Vagina (tissue), 2 donors: ENCODE measurements at regions not wholly inside any gene's neighbourhood (a gene's known extent, or its start where the extent isn't known, plus 50 kb on each side); places are given as distances from the start of the nearest gene placed in this dataset.

ENCODE experiments used
- DNase-seq, 2 donors: peaks; one replicate each; pipeline ENCODE4 v3.0.0-alpha.2; 2017; ENCODE audit errors: extremely low spot score in 2 of 2
- H3K27ac ChIP-seq: fragments of 200-600 bp; sonication (generic); one replicate; pipeline ENCODE4 v1.5.1; 2019
- H3K27me3 ChIP-seq: fragments of 200-600 bp; sonication (generic); one replicate; pipeline ENCODE4 v1.5.1; 2019
- H3K36me3 ChIP-seq, 2 donors: fragments of 200-600 bp; sonication (generic); one replicate each; pipeline ENCODE4 v1.5.1; 2017 to 2019
- H3K4me1 ChIP-seq: fragments of 200-600 bp; sonication (generic); one replicate; pipeline ENCODE4 v1.5.1; 2019
- H3K4me3 ChIP-seq, 2 donors: fragments of 200-600 bp; sonication (generic); 1 replicate in 1 of 2; 2 replicates in 1 of 2; pipeline ENCODE4 v1.5.1; 2016 to 2019
- H3K9me3 ChIP-seq: fragments of 200-600 bp; sonication (generic); one replicate; pipeline ENCODE4 v1.5.1; 2019
- POLR2A ChIP-seq, 2 donors: fragments of 450-650 bp; IDR thresholded peaks; one replicate each; pipeline ENCODE4 v1.6.1; 2017; ENCODE audit warnings: antibody characterized with exemption in 2 of 2, mild to moderate bottlenecking in 2 of 2, moderate library complexity in 2 of 2
- POLR2AphosphoS5 ChIP-seq, 2 donors: sonication (generic); formaldehyde crosslinking; IDR thresholded peaks; one replicate each; pipeline ENCODE4 v1.9.0; 2017; ENCODE audit warnings: antibody characterized with exemption in 2 of 2, mild to moderate bottlenecking in 2 of 2, low read depth in 1 of 2; ENCODE audit not compliant: insufficient read depth in 1 of 2
- intact Hi-C: fragments of 100-400 bp; cut with DNase I; formaldehyde crosslinking; loops from one replicate; pipeline ENCODE4 v1.15.1; 2023
- TF ChIP-seq, protein P1 (sequence below), 3 experiments: fragments of 450-650 bp in 2 of 3; fragments of 200-600 bp in 1 of 3; sonication (generic) in 1 of 3; IDR thresholded peaks; one replicate each; pipeline ENCODE4 v1.5.1; 2017 to 2019; ENCODE audit warnings: antibody characterized with exemption in 3 of 3, mild to moderate bottlenecking in 2 of 3, moderate library complexity in 2 of 3

DNA sequence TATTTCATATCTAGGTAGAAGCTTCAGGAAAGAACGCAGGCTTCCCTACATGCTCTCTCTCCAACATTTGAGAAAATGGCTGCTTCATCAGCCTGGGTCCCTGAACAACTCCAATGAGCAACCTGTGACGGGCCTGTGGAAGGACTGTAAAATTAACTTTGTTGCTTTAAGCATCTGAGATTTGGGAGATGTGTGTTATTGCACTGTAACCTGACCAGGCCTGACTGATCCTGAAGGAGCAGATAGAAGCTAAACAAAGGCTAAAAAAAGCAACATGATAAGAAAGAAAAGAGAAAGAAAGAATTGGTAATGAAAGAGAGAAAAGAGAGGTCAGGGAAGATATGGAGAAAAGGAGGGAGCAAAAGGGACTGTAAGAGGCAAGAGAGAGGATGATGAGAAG is 77.1 kb upstream of the MBNL2 start:
- Histone ChIP-seq H3K9me3 (no peaks in the 10 kb centered on the region), H3K27me3 (no peaks in the 10 kb centered on the region), H3K4me1 (peaks cover 26% of the 10 kb centered on the region), H3K27ac (no peak overlapping the region), H3K4me3 (no peak overlapping the region), H3K36me3 (no peaks in the 10 kb centered on the region)
- TF ChIP-seq POLR2AphosphoS5 (IDR thresholded peaks at IDR 0.05; ENCODE audit: insufficient read depth in 1 of 2, low read depth in 1 of 2): no peak
- TF ChIP-seq, protein P1, sequence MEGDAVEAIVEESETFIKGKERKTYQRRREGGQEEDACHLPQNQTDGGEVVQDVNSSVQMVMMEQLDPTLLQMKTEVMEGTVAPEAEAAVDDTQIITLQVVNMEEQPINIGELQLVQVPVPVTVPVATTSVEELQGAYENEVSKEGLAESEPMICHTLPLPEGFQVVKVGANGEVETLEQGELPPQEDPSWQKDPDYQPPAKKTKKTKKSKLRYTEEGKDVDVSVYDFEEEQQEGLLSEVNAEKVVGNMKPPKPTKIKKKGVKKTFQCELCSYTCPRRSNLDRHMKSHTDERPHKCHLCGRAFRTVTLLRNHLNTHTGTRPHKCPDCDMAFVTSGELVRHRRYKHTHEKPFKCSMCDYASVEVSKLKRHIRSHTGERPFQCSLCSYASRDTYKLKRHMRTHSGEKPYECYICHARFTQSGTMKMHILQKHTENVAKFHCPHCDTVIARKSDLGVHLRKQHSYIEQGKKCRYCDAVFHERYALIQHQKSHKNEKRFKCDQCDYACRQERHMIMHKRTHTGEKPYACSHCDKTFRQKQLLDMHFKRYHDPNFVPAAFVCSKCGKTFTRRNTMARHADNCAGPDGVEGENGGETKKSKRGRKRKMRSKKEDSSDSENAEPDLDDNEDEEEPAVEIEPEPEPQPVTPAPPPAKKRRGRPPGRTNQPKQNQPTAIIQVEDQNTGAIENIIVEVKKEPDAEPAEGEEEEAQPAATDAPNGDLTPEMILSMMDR (IDR thresholded peaks at IDR 0.05): no peak
- TF ChIP-seq POLR2A (IDR thresholded peaks at IDR 0.05): no peak
- DNase-seq: no peak
- intact Hi-C loops: no loop called here

DNA sequence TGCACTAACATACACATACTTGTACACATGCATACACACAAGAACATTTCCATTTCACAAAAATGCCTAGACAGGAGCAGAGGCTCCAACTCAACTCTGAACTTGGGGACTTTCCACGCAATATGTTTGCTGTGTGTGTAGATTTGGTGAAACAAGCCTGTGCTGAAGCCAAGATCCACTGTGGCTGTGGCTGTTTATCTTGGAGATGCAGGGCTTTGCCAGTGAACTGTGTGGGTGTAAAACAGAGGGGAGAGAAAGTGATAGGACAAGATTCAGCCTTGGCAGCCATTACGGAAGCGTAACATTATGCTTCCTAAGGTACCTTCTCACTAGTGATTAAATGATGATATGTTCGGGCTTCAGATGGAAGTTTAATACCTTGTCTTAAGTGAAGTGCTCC is 73.2 kb upstream of the MBNL2 start:
- no peaks in the 10 kb centered on the region for H3K4me1 ChIP-seq
- DNase-seq: no peak
- intact Hi-C loops: no loop called here
- no peak for TF ChIP-seq POLR2AphosphoS5 (IDR thresholded peaks at IDR 0.05; ENCODE audit: insufficient read depth in 1 of 2, low read depth in 1 of 2)
- no peak for TF ChIP-seq POLR2A (IDR thresholded peaks at IDR 0.05)
- TF ChIP-seq, protein P1 (IDR thresholded peaks at IDR 0.05): no peak
- no peaks in the 10 kb centered on the region for H3K36me3 ChIP-seq
- no peak overlapping the region for H3K4me3 ChIP-seq
- no peaks in the 10 kb centered on the region for H3K27me3 ChIP-seq
- H3K9me3 ChIP-seq: no peaks in the 10 kb centered on the region
- H3K27ac ChIP-seq: no peak overlapping the region

DNA sequence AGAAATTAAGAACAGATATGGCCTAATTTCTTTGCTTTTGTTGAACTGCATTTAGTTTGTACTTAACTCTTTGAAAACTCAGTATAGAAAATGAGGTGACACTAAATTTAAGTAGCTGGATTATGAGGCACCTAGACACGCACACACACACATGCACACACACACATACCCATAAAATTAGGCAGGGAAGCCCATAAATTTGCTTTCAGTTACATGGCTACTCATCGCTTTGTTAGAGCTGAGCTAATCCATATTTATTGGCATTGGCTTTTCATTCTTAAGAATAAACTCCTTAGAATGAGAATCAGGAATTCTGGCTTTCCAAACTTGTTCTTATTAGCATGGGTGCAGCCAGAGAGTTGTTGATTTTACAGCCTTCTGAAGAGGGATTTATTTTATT is 61.7 kb upstream of the MBNL2 start:
- no peaks in the 10 kb centered on the region for H3K4me1 ChIP-seq
- H3K36me3 ChIP-seq: no peaks in the 10 kb centered on the region
- DNase-seq: no peak
- H3K27me3 ChIP-seq: no peaks in the 10 kb centered on the region
- TF ChIP-seq, protein P1 (IDR thresholded peaks at IDR 0.05): no peak
- TF ChIP-seq POLR2A (IDR thresholded peaks at IDR 0.05) (no peak), POLR2AphosphoS5 (IDR thresholded peaks at IDR 0.05; ENCODE audit: insufficient read depth in 1 of 2, low read depth in 1 of 2) (no peak)
- intact Hi-C loops: no loop called here
- no peak overlapping the region for H3K27ac ChIP-seq
- no peaks in the 10 kb centered on the region for H3K9me3 ChIP-seq
- no peak overlapping the region for H3K4me3 ChIP-seq

DNA sequence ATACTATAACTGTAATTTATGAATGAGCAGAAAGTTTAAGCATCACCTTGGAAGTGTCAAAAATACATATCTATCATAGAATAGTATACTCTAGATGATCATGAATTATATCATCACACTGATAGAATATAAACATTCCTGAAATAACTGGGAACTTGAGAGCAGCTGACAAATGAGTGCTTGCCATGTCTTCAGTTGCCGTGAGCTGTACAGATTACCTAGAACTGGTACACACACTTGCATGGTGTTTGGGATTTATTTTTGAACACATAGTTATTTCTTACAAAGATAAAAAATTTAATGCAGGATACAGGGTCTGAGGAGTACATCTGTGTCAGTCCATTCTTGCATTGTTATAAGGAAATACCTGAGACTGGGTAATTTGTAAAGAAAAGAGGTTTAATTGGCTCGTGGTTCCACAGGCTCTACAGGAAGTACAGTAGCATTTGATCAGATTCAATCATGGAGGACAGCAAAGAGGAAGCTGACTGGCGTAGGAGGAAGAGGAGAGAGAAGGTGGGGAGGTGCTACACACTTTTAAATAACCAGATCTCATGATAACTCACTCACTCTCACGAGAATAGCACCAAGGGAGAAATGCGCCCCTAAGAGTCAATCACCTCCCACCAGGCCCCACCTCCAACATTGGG is 60.4 kb upstream of the MBNL2 start:
- Histone ChIP-seq H3K9me3 (no peaks in the 10 kb centered on the region), H3K4me1 (no peaks in the 10 kb centered on the region), H3K27ac (no peak overlapping the region), H3K4me3 (no peak overlapping the region), H3K27me3 (no peaks in the 10 kb centered on the region), H3K36me3 (no peaks in the 10 kb centered on the region)
- DNase-seq: no peak
- intact Hi-C loops: no loop called here
- TF ChIP-seq, protein P1 (IDR thresholded peaks at IDR 0.05): no peak
- no peak for TF ChIP-seq POLR2A (IDR thresholded peaks at IDR 0.05)
- no peak for TF ChIP-seq POLR2AphosphoS5 (IDR thresholded peaks at IDR 0.05; ENCODE audit: insufficient read depth in 1 of 2, low read depth in 1 of 2)

DNA sequence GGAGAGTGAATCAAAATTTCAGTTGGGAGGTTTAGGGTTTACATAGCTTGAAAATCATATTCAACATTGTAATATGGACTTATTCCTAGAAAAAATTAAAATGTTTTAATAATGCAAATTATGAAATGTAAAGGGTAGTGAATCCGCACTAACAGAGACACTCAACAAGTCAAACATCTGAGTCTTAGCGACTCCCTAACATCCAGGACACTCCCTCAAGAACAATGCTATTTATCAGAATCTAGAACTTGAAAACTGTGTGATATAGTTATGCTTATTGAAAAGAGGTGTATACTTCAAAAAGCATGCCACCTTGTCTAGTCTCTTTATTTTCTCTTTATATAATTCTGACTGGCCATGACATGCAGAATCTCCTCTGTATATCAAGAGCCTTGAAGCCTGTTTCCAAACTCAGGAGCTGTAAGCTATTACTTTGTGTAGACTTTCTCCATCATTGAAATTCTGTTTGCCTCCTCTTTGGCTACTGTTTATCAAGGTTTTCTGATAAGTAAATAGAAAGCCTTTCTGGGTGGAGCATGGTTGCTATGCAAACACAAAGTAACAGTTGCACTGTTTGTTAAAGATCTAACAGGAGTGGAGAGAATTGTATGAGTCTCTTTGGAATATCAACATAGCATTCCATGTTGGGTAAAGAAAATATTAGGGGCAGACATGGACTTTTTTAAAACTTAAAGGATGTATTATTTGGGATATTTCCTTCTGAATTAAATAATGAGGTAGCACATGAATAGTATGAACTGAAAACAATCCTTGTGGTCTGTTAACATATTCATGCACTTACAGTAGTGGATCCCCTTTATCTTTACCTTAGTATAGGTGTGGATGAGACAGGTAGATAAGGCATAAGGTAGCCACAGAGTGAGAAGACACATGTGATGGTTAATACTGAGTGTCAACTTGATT is 56.4 kb upstream of the MBNL2 start:
- no peaks in the 10 kb centered on the region for H3K4me1 ChIP-seq
- H3K27me3 ChIP-seq: no peaks in the 10 kb centered on the region
- no peak overlapping the region for H3K27ac ChIP-seq
- intact Hi-C loops: no loop called here
- no peak for TF ChIP-seq POLR2A (IDR thresholded peaks at IDR 0.05)
- TF ChIP-seq, protein P1 (IDR thresholded peaks at IDR 0.05): no peak
- no peak for TF ChIP-seq POLR2AphosphoS5 (IDR thresholded peaks at IDR 0.05; ENCODE audit: insufficient read depth in 1 of 2, low read depth in 1 of 2)
- H3K9me3 ChIP-seq: no peaks in the 10 kb centered on the region
- no peaks in the 10 kb centered on the region for H3K36me3 ChIP-seq
- no peak overlapping the region for H3K4me3 ChIP-seq
- no peak for DNase-seq
